PC-9 (cell line): ENCODE measurements at regions not wholly inside any gene's neighbourhood (a gene's known extent, or its start where the extent isn't known, plus 50 kb on each side); places are given as distances from the start of the nearest gene placed in this dataset.
"Not testable (repeated sequence)": the region's sequence is repeated elsewhere in the genome, so short reads cannot be mapped to it uniquely, and the experiment has no call there.

Experiments used
- CTCF ChIP-seq: fragments of 200-600 bp; sonication (generic); conservative IDR thresholded peaks from 2 replicates; pipeline ENCODE4 v1.6.1; 2017; ENCODE audit warnings: mixed run types, antibody characterized with exemption, mild to moderate bottlenecking, moderate library complexity
- EZH2 ChIP-seq: fragments of 200-600 bp; sonication (generic); IDR thresholded peaks from 2 replicates; pipeline ENCODE4 v1.8.0; 2017; ENCODE audit warnings: antibody characterized with exemption, low read depth

DNA sequence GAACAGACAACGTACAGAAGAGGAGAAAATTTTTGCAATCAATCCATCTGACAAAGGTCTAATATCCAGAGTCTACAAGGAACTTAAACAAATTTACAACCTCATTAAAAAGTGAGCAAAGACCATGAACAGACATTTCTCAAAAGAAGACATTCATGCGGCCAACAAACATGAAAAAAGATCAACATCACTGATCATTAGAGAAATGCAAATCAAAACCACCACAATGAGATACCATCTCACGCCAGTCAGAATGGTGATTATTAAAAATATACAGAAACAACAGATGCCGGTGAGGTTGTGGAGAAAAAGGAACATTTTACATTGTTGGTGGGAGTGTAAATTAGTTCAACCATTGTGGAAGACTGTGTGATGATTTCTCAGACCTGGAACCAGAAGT lies 149.0 kb upstream of the OLIG3 start:
- TF ChIP-seq EZH2, CTCF: not testable (repeated sequence)
